ENCODE measurements at regions not wholly inside any gene's neighbourhood (a gene's known extent, or its start where the extent isn't known, plus 50 kb on each side); places are given as distances from the start of the nearest gene placed in this dataset.

DNA sequence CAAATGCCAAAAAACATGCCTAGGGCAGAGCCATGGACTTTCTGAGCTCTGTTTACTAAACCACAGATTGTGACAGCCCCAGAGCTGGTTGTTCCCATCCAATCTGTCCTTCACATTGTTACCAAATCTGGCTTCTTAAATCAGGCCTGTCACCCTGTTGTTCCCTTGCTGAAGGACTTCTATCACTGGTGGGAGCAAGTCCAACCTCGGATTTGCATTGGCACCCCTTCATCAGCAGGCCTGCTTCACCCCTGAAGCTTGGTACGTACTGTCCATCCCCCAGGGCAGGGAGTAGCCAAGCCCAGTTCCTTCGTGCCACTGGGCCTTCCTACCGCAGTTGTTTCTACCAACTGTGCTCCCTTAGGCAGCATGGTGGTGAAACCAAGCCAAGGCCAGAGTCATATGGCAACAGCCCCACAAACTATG is 357.3 kb upstream of the JARID2 start:
- H4K20me1 ChIP-seq (replicated peaks; ENCODE audit: insufficient read depth) = no peaks in the 10 kb centered on the region
- Mint-ChIP-seq H3K9me3 (peaks cover 7% of the 10 kb centered on the region), H3K27me3 (ENCODE audit: insufficient read depth, low read depth, poor library complexity) (peaks cover 4% of the 10 kb centered on the region), H3K4me1 (peaks cover 11% of the 10 kb centered on the region), H3K4me3 (no peak overlapping the region), H3K27ac (no peak overlapping the region), H3K36me3 (ENCODE audit: low read depth) (peaks cover 9% of the 10 kb centered on the region; the same call in 2 of the 3 replicates)
- no peaks in the 10 kb centered on the region for H3K36me3 ChIP-seq (ENCODE audit: insufficient read depth)
- H3K9me2 ChIP-seq (ENCODE audit: insufficient read depth) = peaks cover 8% of the 10 kb centered on the region; the same call in 1 of the 2 replicates
- no peak overlapping the region for H2AFZ ChIP-seq
- DNase-seq (ENCODE audit: low spot score) (no peak), ATAC-seq (no peak)
- no peaks in the 10 kb centered on the region for H3K27me3 ChIP-seq (ENCODE audit: insufficient read depth)
- H3K79me2 ChIP-seq (replicated peaks; ENCODE audit: insufficient read depth) = no peaks in the 10 kb centered on the region; the same call in 1 of the 2 replicates
- H3K27ac ChIP-seq (ENCODE audit: low read depth) = no peak overlapping the region
- H3K4me2 ChIP-seq = no peak overlapping the region
- H3K4me1 ChIP-seq (ENCODE audit: insufficient read depth) = peaks cover 11% of the 10 kb centered on the region
- H3F3A ChIP-seq (replicated peaks; ENCODE audit: low read depth) = peaks cover 4% of the 10 kb centered on the region; the same call in 1 of the 2 replicates
- no peak overlapping the region for H3K4me3 ChIP-seq
- TF ChIP-seq NANOG (IDR thresholded peaks at IDR 0.05; ENCODE audit: borderline replicate concordance) (no peak), STAT1 (IDR thresholded peaks at IDR 0.05; ENCODE audit: unreplicated experiment) (no peak), ZNF114 (CRISPR knock-in tag; IDR thresholded peaks at IDR 0.05) (no peak), EZH2 (IDR thresholded peaks at IDR 0.05; ENCODE audit: low read depth, unreplicated experiment) (no peak)
- TF ChIP-seq, protein P1, sequence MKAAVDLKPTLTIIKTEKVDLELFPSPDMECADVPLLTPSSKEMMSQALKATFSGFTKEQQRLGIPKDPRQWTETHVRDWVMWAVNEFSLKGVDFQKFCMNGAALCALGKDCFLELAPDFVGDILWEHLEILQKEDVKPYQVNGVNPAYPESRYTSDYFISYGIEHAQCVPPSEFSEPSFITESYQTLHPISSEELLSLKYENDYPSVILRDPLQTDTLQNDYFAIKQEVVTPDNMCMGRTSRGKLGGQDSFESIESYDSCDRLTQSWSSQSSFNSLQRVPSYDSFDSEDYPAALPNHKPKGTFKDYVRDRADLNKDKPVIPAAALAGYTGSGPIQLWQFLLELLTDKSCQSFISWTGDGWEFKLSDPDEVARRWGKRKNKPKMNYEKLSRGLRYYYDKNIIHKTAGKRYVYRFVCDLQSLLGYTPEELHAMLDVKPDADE (IDR thresholded peaks at IDR 0.05) = no peak
- TF ChIP-seq, protein P2, sequence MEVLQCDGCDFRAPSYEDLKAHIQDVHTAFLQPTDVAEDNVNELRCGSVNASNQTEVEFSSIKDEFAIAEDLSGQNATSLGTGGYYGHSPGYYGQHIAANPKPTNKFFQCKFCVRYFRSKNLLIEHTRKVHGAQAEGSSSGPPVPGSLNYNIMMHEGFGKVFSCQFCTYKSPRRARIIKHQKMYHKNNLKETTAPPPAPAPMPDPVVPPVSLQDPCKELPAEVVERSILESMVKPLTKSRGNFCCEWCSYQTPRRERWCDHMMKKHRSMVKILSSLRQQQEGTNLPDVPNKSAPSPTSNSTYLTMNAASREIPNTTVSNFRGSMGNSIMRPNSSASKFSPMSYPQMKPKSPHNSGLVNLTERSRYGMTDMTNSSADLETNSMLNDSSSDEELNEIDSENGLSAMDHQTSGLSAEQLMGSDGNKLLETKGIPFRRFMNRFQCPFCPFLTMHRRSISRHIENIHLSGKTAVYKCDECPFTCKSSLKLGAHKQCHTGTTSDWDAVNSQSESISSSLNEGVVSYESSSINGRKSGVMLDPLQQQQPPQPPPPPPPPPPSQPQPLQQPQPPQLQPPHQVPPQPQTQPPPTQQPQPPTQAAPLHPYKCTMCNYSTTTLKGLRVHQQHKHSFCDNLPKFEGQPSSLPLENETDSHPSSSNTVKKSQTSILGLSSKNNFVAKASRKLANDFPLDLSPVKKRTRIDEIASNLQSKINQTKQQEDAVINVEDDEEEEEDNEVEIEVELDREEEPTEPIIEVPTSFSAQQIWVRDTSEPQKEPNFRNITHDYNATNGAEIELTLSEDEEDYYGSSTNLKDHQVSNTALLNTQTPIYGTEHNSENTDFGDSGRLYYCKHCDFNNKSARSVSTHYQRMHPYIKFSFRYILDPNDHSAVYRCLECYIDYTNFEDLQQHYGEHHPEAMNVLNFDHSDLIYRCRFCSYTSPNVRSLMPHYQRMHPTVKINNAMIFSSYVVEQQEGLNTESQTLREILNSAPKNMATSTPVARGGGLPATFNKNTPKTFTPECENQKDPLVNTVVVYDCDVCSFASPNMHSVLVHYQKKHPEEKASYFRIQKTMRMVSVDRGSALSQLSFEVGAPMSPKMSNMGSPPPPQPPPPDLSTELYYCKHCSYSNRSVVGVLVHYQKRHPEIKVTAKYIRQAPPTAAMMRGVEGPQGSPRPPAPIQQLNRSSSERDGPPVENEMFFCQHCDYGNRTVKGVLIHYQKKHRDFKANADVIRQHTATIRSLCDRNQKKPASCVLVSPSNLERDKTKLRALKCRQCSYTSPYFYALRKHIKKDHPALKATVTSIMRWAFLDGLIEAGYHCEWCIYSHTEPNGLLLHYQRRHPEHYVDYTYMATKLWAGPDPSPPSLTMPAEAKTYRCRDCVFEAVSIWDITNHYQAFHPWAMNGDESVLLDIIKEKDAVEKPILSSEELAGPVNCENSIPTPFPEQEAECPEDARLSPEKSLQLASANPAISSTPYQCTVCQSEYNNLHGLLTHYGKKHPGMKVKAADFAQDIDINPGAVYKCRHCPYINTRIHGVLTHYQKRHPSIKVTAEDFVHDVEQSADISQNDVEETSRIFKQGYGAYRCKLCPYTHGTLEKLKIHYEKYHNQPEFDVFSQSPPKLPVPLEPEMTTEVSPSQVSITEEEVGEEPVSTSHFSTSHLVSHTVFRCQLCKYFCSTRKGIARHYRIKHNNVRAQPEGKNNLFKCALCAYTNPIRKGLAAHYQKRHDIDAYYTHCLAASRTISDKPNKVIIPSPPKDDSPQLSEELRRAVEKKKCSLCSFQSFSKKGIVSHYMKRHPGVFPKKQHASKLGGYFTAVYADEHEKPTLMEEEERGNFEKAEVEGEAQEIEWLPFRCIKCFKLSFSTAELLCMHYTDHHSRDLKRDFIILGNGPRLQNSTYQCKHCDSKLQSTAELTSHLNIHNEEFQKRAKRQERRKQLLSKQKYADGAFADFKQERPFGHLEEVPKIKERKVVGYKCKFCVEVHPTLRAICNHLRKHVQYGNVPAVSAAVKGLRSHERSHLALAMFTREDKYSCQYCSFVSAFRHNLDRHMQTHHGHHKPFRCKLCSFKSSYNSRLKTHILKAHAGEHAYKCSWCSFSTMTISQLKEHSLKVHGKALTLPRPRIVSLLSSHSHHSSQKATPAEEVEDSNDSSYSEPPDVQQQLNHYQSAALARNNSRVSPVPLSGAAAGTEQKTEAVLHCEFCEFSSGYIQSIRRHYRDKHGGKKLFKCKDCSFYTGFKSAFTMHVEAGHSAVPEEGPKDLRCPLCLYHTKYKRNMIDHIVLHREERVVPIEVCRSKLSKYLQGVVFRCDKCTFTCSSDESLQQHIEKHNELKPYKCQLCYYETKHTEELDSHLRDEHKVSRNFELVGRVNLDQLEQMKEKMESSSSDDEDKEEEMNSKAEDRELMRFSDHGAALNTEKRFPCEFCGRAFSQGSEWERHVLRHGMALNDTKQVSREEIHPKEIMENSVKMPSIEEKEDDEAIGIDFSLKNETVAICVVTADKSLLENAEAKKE (CRISPR knock-in tag; IDR thresholded peaks at IDR 0.05) = no peak
- TF ChIP-seq, protein P3, sequence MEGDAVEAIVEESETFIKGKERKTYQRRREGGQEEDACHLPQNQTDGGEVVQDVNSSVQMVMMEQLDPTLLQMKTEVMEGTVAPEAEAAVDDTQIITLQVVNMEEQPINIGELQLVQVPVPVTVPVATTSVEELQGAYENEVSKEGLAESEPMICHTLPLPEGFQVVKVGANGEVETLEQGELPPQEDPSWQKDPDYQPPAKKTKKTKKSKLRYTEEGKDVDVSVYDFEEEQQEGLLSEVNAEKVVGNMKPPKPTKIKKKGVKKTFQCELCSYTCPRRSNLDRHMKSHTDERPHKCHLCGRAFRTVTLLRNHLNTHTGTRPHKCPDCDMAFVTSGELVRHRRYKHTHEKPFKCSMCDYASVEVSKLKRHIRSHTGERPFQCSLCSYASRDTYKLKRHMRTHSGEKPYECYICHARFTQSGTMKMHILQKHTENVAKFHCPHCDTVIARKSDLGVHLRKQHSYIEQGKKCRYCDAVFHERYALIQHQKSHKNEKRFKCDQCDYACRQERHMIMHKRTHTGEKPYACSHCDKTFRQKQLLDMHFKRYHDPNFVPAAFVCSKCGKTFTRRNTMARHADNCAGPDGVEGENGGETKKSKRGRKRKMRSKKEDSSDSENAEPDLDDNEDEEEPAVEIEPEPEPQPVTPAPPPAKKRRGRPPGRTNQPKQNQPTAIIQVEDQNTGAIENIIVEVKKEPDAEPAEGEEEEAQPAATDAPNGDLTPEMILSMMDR (conservative IDR thresholded peaks at IDR 0.05; ENCODE audit: low read depth in 2 of 2) = no peak
